ENCODE measurements at regions not wholly inside any gene's neighbourhood (a gene's known extent, or its start where the extent isn't known, plus 50 kb on each side); places are given as distances from the start of the nearest gene placed in this dataset.

- no peak for TF ChIP-seq ARNT (IDR thresholded peaks at IDR 0.05)
- no peak for TF ChIP-seq CTBP1 (IDR thresholded peaks at IDR 0.05; ENCODE audit: borderline replicate concordance)
- no peak for TF ChIP-seq BHLHE40 (IDR thresholded peaks at IDR 0.05; ENCODE audit: borderline replicate concordance)
Observed at GRCh38 chr2:211259831-211260476, 703.6 kb downstream of the CPS1 start.
